H1 (cell line): ENCODE measurements at regions not wholly inside any gene's neighbourhood (a gene's known extent, or its start where the extent isn't known, plus 50 kb on each side); places are given as distances from the start of the nearest gene placed in this dataset.

ENCODE experiments used
- TF ChIP-seq, protein P1 (sequence below): fragments of 300-600 bp; sonication (generic); IDR thresholded peaks from 2 replicates; pipeline ENCODE4 v1.7.1; 2012; ENCODE audit warnings: low read length, moderate library complexity, mild to moderate bottlenecking, inconsistent platforms; ENCODE audit not compliant: insufficient replicate concordance

DNA sequence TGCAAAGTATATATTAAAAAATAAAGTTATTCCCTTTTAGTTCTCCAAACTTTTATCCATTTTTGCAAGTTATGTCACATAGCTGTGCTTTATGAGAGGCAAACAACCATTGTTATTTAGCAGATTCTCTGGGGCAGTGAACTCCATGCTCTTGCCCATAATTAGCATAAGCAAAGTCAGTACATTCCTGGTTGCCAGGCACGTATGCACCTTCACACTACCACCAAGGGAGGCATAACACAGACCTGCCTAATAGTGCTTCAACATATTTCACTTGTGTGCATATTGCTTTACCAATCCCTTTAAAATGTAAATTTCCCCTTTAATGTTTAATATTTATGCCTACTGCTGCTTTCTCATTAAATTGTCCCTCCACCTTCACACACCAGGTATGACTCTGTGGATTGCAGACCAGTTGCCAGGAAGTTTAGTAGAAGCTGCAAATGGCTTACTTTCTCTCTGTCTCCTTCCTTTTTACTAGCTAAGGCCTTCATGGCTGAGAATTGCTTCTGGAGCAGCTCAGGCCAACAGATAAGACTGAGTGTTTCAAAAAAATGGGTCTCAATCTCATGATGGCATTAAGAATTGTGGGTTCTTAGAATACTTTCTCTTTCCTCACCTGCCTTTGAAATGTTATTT lies 388.2 kb downstream of the PRR16 start (continued):
- TF ChIP-seq, protein P1, sequence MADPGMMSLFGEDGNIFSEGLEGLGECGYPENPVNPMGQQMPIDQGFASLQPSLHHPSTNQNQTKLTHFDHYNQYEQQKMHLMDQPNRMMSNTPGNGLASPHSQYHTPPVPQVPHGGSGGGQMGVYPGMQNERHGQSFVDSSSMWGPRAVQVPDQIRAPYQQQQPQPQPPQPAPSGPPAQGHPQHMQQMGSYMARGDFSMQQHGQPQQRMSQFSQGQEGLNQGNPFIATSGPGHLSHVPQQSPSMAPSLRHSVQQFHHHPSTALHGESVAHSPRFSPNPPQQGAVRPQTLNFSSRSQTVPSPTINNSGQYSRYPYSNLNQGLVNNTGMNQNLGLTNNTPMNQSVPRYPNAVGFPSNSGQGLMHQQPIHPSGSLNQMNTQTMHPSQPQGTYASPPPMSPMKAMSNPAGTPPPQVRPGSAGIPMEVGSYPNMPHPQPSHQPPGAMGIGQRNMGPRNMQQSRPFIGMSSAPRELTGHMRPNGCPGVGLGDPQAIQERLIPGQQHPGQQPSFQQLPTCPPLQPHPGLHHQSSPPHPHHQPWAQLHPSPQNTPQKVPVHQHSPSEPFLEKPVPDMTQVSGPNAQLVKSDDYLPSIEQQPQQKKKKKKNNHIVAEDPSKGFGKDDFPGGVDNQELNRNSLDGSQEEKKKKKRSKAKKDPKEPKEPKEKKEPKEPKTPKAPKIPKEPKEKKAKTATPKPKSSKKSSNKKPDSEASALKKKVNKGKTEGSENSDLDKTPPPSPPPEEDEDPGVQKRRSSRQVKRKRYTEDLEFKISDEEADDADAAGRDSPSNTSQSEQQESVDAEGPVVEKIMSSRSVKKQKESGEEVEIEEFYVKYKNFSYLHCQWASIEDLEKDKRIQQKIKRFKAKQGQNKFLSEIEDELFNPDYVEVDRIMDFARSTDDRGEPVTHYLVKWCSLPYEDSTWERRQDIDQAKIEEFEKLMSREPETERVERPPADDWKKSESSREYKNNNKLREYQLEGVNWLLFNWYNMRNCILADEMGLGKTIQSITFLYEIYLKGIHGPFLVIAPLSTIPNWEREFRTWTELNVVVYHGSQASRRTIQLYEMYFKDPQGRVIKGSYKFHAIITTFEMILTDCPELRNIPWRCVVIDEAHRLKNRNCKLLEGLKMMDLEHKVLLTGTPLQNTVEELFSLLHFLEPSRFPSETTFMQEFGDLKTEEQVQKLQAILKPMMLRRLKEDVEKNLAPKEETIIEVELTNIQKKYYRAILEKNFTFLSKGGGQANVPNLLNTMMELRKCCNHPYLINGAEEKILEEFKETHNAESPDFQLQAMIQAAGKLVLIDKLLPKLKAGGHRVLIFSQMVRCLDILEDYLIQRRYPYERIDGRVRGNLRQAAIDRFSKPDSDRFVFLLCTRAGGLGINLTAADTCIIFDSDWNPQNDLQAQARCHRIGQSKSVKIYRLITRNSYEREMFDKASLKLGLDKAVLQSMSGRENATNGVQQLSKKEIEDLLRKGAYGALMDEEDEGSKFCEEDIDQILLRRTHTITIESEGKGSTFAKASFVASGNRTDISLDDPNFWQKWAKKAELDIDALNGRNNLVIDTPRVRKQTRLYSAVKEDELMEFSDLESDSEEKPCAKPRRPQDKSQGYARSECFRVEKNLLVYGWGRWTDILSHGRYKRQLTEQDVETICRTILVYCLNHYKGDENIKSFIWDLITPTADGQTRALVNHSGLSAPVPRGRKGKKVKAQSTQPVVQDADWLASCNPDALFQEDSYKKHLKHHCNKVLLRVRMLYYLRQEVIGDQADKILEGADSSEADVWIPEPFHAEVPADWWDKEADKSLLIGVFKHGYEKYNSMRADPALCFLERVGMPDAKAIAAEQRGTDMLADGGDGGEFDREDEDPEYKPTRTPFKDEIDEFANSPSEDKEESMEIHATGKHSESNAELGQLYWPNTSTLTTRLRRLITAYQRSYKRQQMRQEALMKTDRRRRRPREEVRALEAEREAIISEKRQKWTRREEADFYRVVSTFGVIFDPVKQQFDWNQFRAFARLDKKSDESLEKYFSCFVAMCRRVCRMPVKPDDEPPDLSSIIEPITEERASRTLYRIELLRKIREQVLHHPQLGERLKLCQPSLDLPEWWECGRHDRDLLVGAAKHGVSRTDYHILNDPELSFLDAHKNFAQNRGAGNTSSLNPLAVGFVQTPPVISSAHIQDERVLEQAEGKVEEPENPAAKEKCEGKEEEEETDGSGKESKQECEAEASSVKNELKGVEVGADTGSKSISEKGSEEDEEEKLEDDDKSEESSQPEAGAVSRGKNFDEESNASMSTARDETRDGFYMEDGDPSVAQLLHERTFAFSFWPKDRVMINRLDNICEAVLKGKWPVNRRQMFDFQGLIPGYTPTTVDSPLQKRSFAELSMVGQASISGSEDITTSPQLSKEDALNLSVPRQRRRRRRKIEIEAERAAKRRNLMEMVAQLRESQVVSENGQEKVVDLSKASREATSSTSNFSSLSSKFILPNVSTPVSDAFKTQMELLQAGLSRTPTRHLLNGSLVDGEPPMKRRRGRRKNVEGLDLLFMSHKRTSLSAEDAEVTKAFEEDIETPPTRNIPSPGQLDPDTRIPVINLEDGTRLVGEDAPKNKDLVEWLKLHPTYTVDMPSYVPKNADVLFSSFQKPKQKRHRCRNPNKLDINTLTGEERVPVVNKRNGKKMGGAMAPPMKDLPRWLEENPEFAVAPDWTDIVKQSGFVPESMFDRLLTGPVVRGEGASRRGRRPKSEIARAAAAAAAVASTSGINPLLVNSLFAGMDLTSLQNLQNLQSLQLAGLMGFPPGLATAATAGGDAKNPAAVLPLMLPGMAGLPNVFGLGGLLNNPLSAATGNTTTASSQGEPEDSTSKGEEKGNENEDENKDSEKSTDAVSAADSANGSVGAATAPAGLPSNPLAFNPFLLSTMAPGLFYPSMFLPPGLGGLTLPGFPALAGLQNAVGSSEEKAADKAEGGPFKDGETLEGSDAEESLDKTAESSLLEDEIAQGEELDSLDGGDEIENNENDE: peak; percentile 44
